Activated T-cell treated with anti-CD3 and anti-CD28 coated beads, Interleukin-2, amount 50 U/mL, for 24 hours (primary cell): ENCODE measurements at regions not wholly inside any gene's neighbourhood (a gene's known extent, or its start where the extent isn't known, plus 50 kb on each side); places are given as distances from the start of the nearest gene placed in this dataset.

Experiments used
- DNase-seq: peaks from one replicate; pipeline ENCODE4 v3.0.0-alpha.2; 2020
- H3K27ac Mint-ChIP-seq: 2 replicates; pipeline ENCODE4 v1.8.0; 2020; ENCODE audit warnings: mild to moderate bottlenecking, mixed read lengths
- H3K27me3 Mint-ChIP-seq: 2 replicates; pipeline ENCODE4 v1.8.0; 2020; ENCODE audit warnings: mixed read lengths
- H3K36me3 Mint-ChIP-seq: 2 replicates; pipeline ENCODE4 v1.8.0; 2020; ENCODE audit warnings: low read depth, mixed read lengths
- H3K4me1 Mint-ChIP-seq: 2 replicates; pipeline ENCODE4 v1.8.0; 2020; ENCODE audit warnings: low read depth, mixed read lengths
- H3K4me3 Mint-ChIP-seq: 2 replicates; pipeline ENCODE4 v1.8.0; 2020; ENCODE audit warnings: mild to moderate bottlenecking, moderate library complexity, mixed read lengths
- H3K9me3 Mint-ChIP-seq: 2 replicates; pipeline ENCODE4 v1.8.0; 2020; ENCODE audit warnings: mixed read lengths

GRCh38 chr2:4539121-4539520, 835.7 kb downstream of the DCDC2C start:
- Mint-ChIP-seq H3K27me3 (no peaks in the 10 kb centered on the region), H3K36me3 (no peaks in the 10 kb centered on the region), H3K4me3 (no peak overlapping the region), H3K4me1 (no peaks in the 10 kb centered on the region), H3K9me3 (peaks cover 14% of the 10 kb centered on the region), H3K27ac (no peak overlapping the region)
- DNase-seq = no peak

- Mint-ChIP-seq H3K9me3 (peaks cover 13% of the 10 kb centered on the region), H3K27ac (no peak overlapping the region), H3K27me3 (no peaks in the 10 kb centered on the region), H3K4me1 (no peaks in the 10 kb centered on the region), H3K36me3 (no peaks in the 10 kb centered on the region), H3K4me3 (no peak overlapping the region)
- no peak for DNase-seq
Measured at GRCh38 chr2:4549666-4550210, 846.4 kb downstream of the DCDC2C start.

GRCh38 chr2:4551691-4552474, 848.5 kb downstream of the DCDC2C start:
- Mint-ChIP-seq H3K27ac (no peak overlapping the region), H3K9me3 (peaks cover 11% of the 10 kb centered on the region), H3K36me3 (no peaks in the 10 kb centered on the region), H3K27me3 (no peaks in the 10 kb centered on the region), H3K4me3 (no peak overlapping the region), H3K4me1 (no peaks in the 10 kb centered on the region)
- no peak for DNase-seq

- H3K9me3 Mint-ChIP-seq = peaks cover 11% of the 10 kb centered on the region
- no peaks in the 10 kb centered on the region for H3K4me1 Mint-ChIP-seq
- no peak overlapping the region for H3K4me3 Mint-ChIP-seq
- H3K27ac Mint-ChIP-seq = no peak overlapping the region
- no peaks in the 10 kb centered on the region for H3K27me3 Mint-ChIP-seq
- no peak for DNase-seq
- no peaks in the 10 kb centered on the region for H3K36me3 Mint-ChIP-seq
Measured at GRCh38 chr2:4553241-4553640, 849.9 kb downstream of the DCDC2C start.

GRCh38 chr2:4556135-4556896, 852.9 kb downstream of the DCDC2C start:
- Mint-ChIP-seq H3K9me3 (peaks cover 6% of the 10 kb centered on the region), H3K36me3 (no peaks in the 10 kb centered on the region), H3K4me1 (no peaks in the 10 kb centered on the region), H3K27ac (no peak overlapping the region), H3K27me3 (no peaks in the 10 kb centered on the region), H3K4me3 (no peak overlapping the region)
- DNase-seq = no peak

GRCh38 chr2:4561196-4561595, 857.8 kb downstream of the DCDC2C start:
- Mint-ChIP-seq H3K4me3 (no peak overlapping the region), H3K9me3 (peaks cover 15% of the 10 kb centered on the region), H3K27me3 (no peaks in the 10 kb centered on the region), H3K4me1 (no peaks in the 10 kb centered on the region), H3K36me3 (no peaks in the 10 kb centered on the region), H3K27ac (no peak overlapping the region)
- DNase-seq = no peak

GRCh38 chr2:4576075-4576474, 872.7 kb downstream of the DCDC2C start:
- H3K9me3 Mint-ChIP-seq = peaks cover 16% of the 10 kb centered on the region
- no peak for DNase-seq
- no peak overlapping the region for H3K27ac Mint-ChIP-seq
- no peaks in the 10 kb centered on the region for H3K36me3 Mint-ChIP-seq
- no peaks in the 10 kb centered on the region for H3K27me3 Mint-ChIP-seq
- no peaks in the 10 kb centered on the region for H3K4me1 Mint-ChIP-seq
- no peak overlapping the region for H3K4me3 Mint-ChIP-seq

- Mint-ChIP-seq H3K27ac (no peak overlapping the region), H3K4me1 (no peaks in the 10 kb centered on the region), H3K4me3 (no peak overlapping the region), H3K36me3 (no peaks in the 10 kb centered on the region), H3K9me3 (peaks cover 10% of the 10 kb centered on the region), H3K27me3 (no peaks in the 10 kb centered on the region)
- DNase-seq = no peak
Measured at GRCh38 chr2:4579977-4580376, 876.6 kb downstream of the DCDC2C start.

- no peaks in the 10 kb centered on the region for H3K36me3 Mint-ChIP-seq
- H3K9me3 Mint-ChIP-seq = peaks cover 22% of the 10 kb centered on the region
- H3K4me3 Mint-ChIP-seq = no peak overlapping the region
- no peak overlapping the region for H3K27ac Mint-ChIP-seq
- H3K4me1 Mint-ChIP-seq = no peaks in the 10 kb centered on the region
- no peak for DNase-seq
- H3K27me3 Mint-ChIP-seq = no peaks in the 10 kb centered on the region
Measured at GRCh38 chr2:4585057-4585635, 881.8 kb downstream of the DCDC2C start.

GRCh38 chr2:4588606-4589005, 885.2 kb downstream of the DCDC2C start:
- no peaks in the 10 kb centered on the region for H3K36me3 Mint-ChIP-seq
- no peak overlapping the region for H3K27ac Mint-ChIP-seq
- H3K9me3 Mint-ChIP-seq = peaks cover 20% of the 10 kb centered on the region
- H3K4me1 Mint-ChIP-seq = no peaks in the 10 kb centered on the region
- no peaks in the 10 kb centered on the region for H3K27me3 Mint-ChIP-seq
- no peak overlapping the region for H3K4me3 Mint-ChIP-seq
- no peak for DNase-seq

- H3K4me1 Mint-ChIP-seq = no peaks in the 10 kb centered on the region
- no peaks in the 10 kb centered on the region for H3K27me3 Mint-ChIP-seq
- no peak overlapping the region for H3K4me3 Mint-ChIP-seq
- peaks cover 14% of the 10 kb centered on the region for H3K9me3 Mint-ChIP-seq
- no peak overlapping the region for H3K27ac Mint-ChIP-seq
- no peaks in the 10 kb centered on the region for H3K36me3 Mint-ChIP-seq
- DNase-seq = no peak
Measured at GRCh38 chr2:4591261-4591660, 887.9 kb downstream of the DCDC2C start.

GRCh38 chr2:4597400-4597799, 894.0 kb downstream of the DCDC2C start:
- no peaks in the 10 kb centered on the region for H3K4me1 Mint-ChIP-seq
- H3K36me3 Mint-ChIP-seq = no peaks in the 10 kb centered on the region
- H3K9me3 Mint-ChIP-seq = peaks cover 9% of the 10 kb centered on the region
- DNase-seq = no peak
- H3K27me3 Mint-ChIP-seq = no peaks in the 10 kb centered on the region
- no peak overlapping the region for H3K27ac Mint-ChIP-seq
- H3K4me3 Mint-ChIP-seq = no peak overlapping the region

GRCh38 chr2:4604767-4605166, 901.4 kb downstream of the DCDC2C start:
- H3K4me1 Mint-ChIP-seq = no peaks in the 10 kb centered on the region
- no peak overlapping the region for H3K4me3 Mint-ChIP-seq
- no peaks in the 10 kb centered on the region for H3K27me3 Mint-ChIP-seq
- no peak overlapping the region for H3K27ac Mint-ChIP-seq
- no peaks in the 10 kb centered on the region for H3K36me3 Mint-ChIP-seq
- peaks cover 4% of the 10 kb centered on the region for H3K9me3 Mint-ChIP-seq
- no peak for DNase-seq

GRCh38 chr2:4618141-4618540, 914.8 kb downstream of the DCDC2C start:
- Mint-ChIP-seq H3K36me3 (no peaks in the 10 kb centered on the region), H3K9me3 (peaks cover 19% of the 10 kb centered on the region), H3K4me3 (no peak overlapping the region), H3K27ac (no peak overlapping the region), H3K27me3 (no peaks in the 10 kb centered on the region), H3K4me1 (no peaks in the 10 kb centered on the region)
- no peak for DNase-seq
